ENCODE measurements at regions not wholly inside any gene's neighbourhood (a gene's known extent, or its start where the extent isn't known, plus 50 kb on each side); places are given as distances from the start of the nearest gene placed in this dataset.
"Not testable (repeated sequence)": the region's sequence is repeated elsewhere in the genome, so short reads cannot be mapped to it uniquely, and the experiment has no call there.

- ATAC-seq = no peak
- Mint-ChIP-seq H3K4me1 (peaks cover 50% of the 10 kb centered on the region), H3K36me3 (ENCODE audit: low read depth) (no peaks in the 10 kb centered on the region), H3K27me3 (no peaks in the 10 kb centered on the region), H3K4me3 (no peak overlapping the region), H3K27ac (peak overlapping the region; percentile 94)
- no peaks in the 10 kb centered on the region for H3K9me3 ChIP-seq (ENCODE audit: control insufficient read depth, low read length, poor library complexity, severe bottlenecking)
- no peak for DNase-seq
Observed at GRCh38 chr9:94174164-94174563, 84.9 kb upstream of the ZNF169 start.

GRCh38 chr9:94175669-94176068, 83.4 kb upstream of the ZNF169 start:
- H3K36me3 Mint-ChIP-seq (ENCODE audit: low read depth) = no peaks in the 10 kb centered on the region
- H3K4me1 Mint-ChIP-seq = peaks cover 51% of the 10 kb centered on the region
- no peak for DNase-seq
- no peaks in the 10 kb centered on the region for H3K9me3 ChIP-seq (ENCODE audit: control insufficient read depth, low read length, poor library complexity, severe bottlenecking)
- no peak overlapping the region for H3K4me3 Mint-ChIP-seq
- no peak for ATAC-seq
- no peaks in the 10 kb centered on the region for H3K27me3 Mint-ChIP-seq
- H3K27ac Mint-ChIP-seq = peak overlapping the region; percentile 68

GRCh38 chr9:94176608-94177007, 82.5 kb upstream of the ZNF169 start:
- no peak overlapping the region for H3K4me3 Mint-ChIP-seq
- peak overlapping the region; percentile 68 for H3K27ac Mint-ChIP-seq
- no peaks in the 10 kb centered on the region for H3K27me3 Mint-ChIP-seq
- H3K9me3 ChIP-seq (ENCODE audit: control insufficient read depth, low read length, poor library complexity, severe bottlenecking) = no peaks in the 10 kb centered on the region
- H3K4me1 Mint-ChIP-seq = peaks cover 54% of the 10 kb centered on the region
- no peak for ATAC-seq
- no peak for DNase-seq
- no peaks in the 10 kb centered on the region for H3K36me3 Mint-ChIP-seq (ENCODE audit: low read depth)

- Mint-ChIP-seq H3K27me3 (no peaks in the 10 kb centered on the region), H3K36me3 (ENCODE audit: low read depth) (no peaks in the 10 kb centered on the region), H3K27ac (peak overlapping the region; percentile 80), H3K4me1 (peaks cover 48% of the 10 kb centered on the region), H3K4me3 (no peak overlapping the region)
- DNase-seq (no peak), ATAC-seq (no peak)
- no peaks in the 10 kb centered on the region for H3K9me3 ChIP-seq (ENCODE audit: control insufficient read depth, low read length, poor library complexity, severe bottlenecking)
Observed at GRCh38 chr9:94178927-94179326, 80.2 kb upstream of the ZNF169 start.

GRCh38 chr9:94181408-94182181, 77.5 kb upstream of the ZNF169 start:
- ATAC-seq = no peak
- H3K9me3 ChIP-seq (ENCODE audit: control insufficient read depth, low read length, poor library complexity, severe bottlenecking) = no peaks in the 10 kb centered on the region
- DNase-seq = no peak
- no peaks in the 10 kb centered on the region for H3K27me3 Mint-ChIP-seq
- no peak overlapping the region for H3K4me3 Mint-ChIP-seq
- no peaks in the 10 kb centered on the region for H3K36me3 Mint-ChIP-seq (ENCODE audit: low read depth)
- H3K27ac Mint-ChIP-seq = peak overlapping the region; percentile 80
- H3K4me1 Mint-ChIP-seq = peaks cover 38% of the 10 kb centered on the region

GRCh38 chr9:94182532-94182931, 76.6 kb upstream of the ZNF169 start:
- DNase-seq = no peak
- Mint-ChIP-seq H3K4me1 (peaks cover 30% of the 10 kb centered on the region), H3K27me3 (no peaks in the 10 kb centered on the region), H3K36me3 (ENCODE audit: low read depth) (no peaks in the 10 kb centered on the region), H3K27ac (no peak overlapping the region), H3K4me3 (no peak overlapping the region)
- H3K9me3 ChIP-seq (ENCODE audit: control insufficient read depth, low read length, poor library complexity, severe bottlenecking) = no peaks in the 10 kb centered on the region
- no peak for ATAC-seq

- DNase-seq (no peak), ATAC-seq (no peak)
- H3K27ac Mint-ChIP-seq = peak overlapping the region; percentile 60
- no peaks in the 10 kb centered on the region for H3K27me3 Mint-ChIP-seq
- H3K4me3 Mint-ChIP-seq = no peak overlapping the region
- no peaks in the 10 kb centered on the region for H3K36me3 Mint-ChIP-seq (ENCODE audit: low read depth)
- H3K4me1 Mint-ChIP-seq = peaks cover 30% of the 10 kb centered on the region
- H3K9me3 ChIP-seq (ENCODE audit: control insufficient read depth, low read length, poor library complexity, severe bottlenecking) = no peaks in the 10 kb centered on the region
Observed at GRCh38 chr9:94183240-94183999, 75.7 kb upstream of the ZNF169 start.

- Mint-ChIP-seq H3K27ac (no peak overlapping the region), H3K36me3 (ENCODE audit: low read depth) (peaks cover 3% of the 10 kb centered on the region)
- no peak for ATAC-seq
Observed at GRCh38 chr9:94188246-94188645, 70.9 kb upstream of the ZNF169 start.

GRCh38 chr9:94191706-94192105, 67.4 kb upstream of the ZNF169 start:
- not testable (repeated sequence) for H3K4me3 Mint-ChIP-seq; H3K4me1 Mint-ChIP-seq; H3K27ac Mint-ChIP-seq; H3K27me3 Mint-ChIP-seq; H3K36me3 Mint-ChIP-seq (ENCODE audit: low read depth); ATAC-seq; H3K9me3 ChIP-seq (ENCODE audit: control insufficient read depth, low read length, poor library complexity, severe bottlenecking); DNase-seq

More at GRCh38 chr9:94188246-94188645, 70.9 kb upstream of the ZNF169 start:
- Mint-ChIP-seq H3K27me3 (no peaks in the 10 kb centered on the region), H3K4me3 (no peak overlapping the region), H3K4me1 (peaks cover 11% of the 10 kb centered on the region)
- H3K9me3 ChIP-seq (ENCODE audit: control insufficient read depth, low read length, poor library complexity, severe bottlenecking) = peaks cover 2% of the 10 kb centered on the region
- no peak for DNase-seq

- no peak overlapping the region for H3K4me3 Mint-ChIP-seq
- ATAC-seq (no peak), DNase-seq (no peak)
- H3K9me3 ChIP-seq (ENCODE audit: control insufficient read depth, low read length, poor library complexity, severe bottlenecking) = no peaks in the 10 kb centered on the region
- H3K27me3 Mint-ChIP-seq = no peaks in the 10 kb centered on the region
- H3K4me1 Mint-ChIP-seq = no peaks in the 10 kb centered on the region
- H3K27ac Mint-ChIP-seq = no peak overlapping the region
- peaks cover 6% of the 10 kb centered on the region for H3K36me3 Mint-ChIP-seq (ENCODE audit: low read depth)
Observed at GRCh38 chr9:94198414-94198813, 60.7 kb upstream of the ZNF169 start.

GRCh38 chr9:94199776-94200175, 59.3 kb upstream of the ZNF169 start:
- H3K9me3 ChIP-seq (ENCODE audit: control insufficient read depth, low read length, poor library complexity, severe bottlenecking) = no peaks in the 10 kb centered on the region
- DNase-seq (no peak), ATAC-seq (no peak)
- Mint-ChIP-seq H3K36me3 (ENCODE audit: low read depth) (peaks cover 6% of the 10 kb centered on the region), H3K27me3 (no peaks in the 10 kb centered on the region), H3K4me1 (no peaks in the 10 kb centered on the region), H3K27ac (no peak overlapping the region), H3K4me3 (no peak overlapping the region)

GRCh38 chr9:94204174-94204573, 54.9 kb upstream of the ZNF169 start:
- Mint-ChIP-seq H3K27me3 (no peaks in the 10 kb centered on the region), H3K27ac (no peak overlapping the region), H3K4me1 (no peaks in the 10 kb centered on the region), H3K36me3 (ENCODE audit: low read depth) (peaks cover 3% of the 10 kb centered on the region), H3K4me3 (no peak overlapping the region)
- ATAC-seq (no peak), DNase-seq (no peak)
- H3K9me3 ChIP-seq (ENCODE audit: control insufficient read depth, low read length, poor library complexity, severe bottlenecking) = no peaks in the 10 kb centered on the region

GRCh38 chr9:94207781-94208180, 51.3 kb upstream of the ZNF169 start:
- DNase-seq (no peak), ATAC-seq (no peak)
- no peaks in the 10 kb centered on the region for H3K9me3 ChIP-seq (ENCODE audit: control insufficient read depth, low read length, poor library complexity, severe bottlenecking)
- Mint-ChIP-seq H3K27ac (no peak overlapping the region), H3K36me3 (ENCODE audit: low read depth) (no peaks in the 10 kb centered on the region), H3K4me3 (no peak overlapping the region), H3K27me3 (no peaks in the 10 kb centered on the region), H3K4me1 (no peaks in the 10 kb centered on the region)

Measured in T-helper 17 cell (primary cell).